CD14-positive monocyte (primary cell): ENCODE measurements at regions not wholly inside any gene's neighbourhood (a gene's known extent, or its start where the extent isn't known, plus 50 kb on each side); places are given as distances from the start of the nearest gene placed in this dataset.

ENCODE experiments used
- DNase-seq, 3 donors: peaks; one replicate each; pipeline ENCODE4 v3.0.0-alpha.2; 2011 to 2022
- H2AFZ ChIP-seq: 2 replicates; pipeline ENCODE4 v1.6.0; 2012; ENCODE audit warnings: mild to moderate bottlenecking, low read depth, low read length, inconsistent platforms; ENCODE audit not compliant: insufficient read depth, poor library complexity, severe bottlenecking
- H3K27ac ChIP-seq, 2 donors: 1 replicate in 1 of 2; 2 replicates in 1 of 2; pipeline ENCODE4 v1.5.1; 2012 to 2013; ENCODE audit warnings: low read length in 2 of 2, control low read depth in 1 of 2, inconsistent platforms in 1 of 2, low read depth in 1 of 2, mild to moderate bottlenecking in 1 of 2
- H3K27me3 ChIP-seq, 2 donors: one replicate each; pipeline versions ENCODE4 v1.6.0 to v1.6.1; 2011 to 2013; ENCODE audit warnings: low read length in 2 of 2; ENCODE audit not compliant: control insufficient read depth in 2 of 2, insufficient read depth in 2 of 2
- H3K36me3 ChIP-seq, 2 donors: replicated peaks in 1 of 2; 1 replicate in 1 of 2; 2 replicates in 1 of 2; pipeline versions ENCODE4 v1.5.1 to v1.6.1; 2012 to 2013; ENCODE audit warnings: low read length in 2 of 2, control low read depth in 1 of 2, inconsistent platforms in 1 of 2, mild to moderate bottlenecking in 1 of 2; ENCODE audit not compliant: insufficient read depth in 2 of 2, control insufficient read depth in 1 of 2
- H3K4me1 ChIP-seq, 2 donors: 1 replicate in 1 of 2; 2 replicates in 1 of 2; pipeline versions ENCODE4 v1.5.1 to v1.6.1; 2012 to 2013; ENCODE audit warnings: low read length in 2 of 2, control low read depth in 1 of 2, inconsistent platforms in 1 of 2, mild to moderate bottlenecking in 1 of 2, moderate library complexity in 1 of 2; ENCODE audit not compliant: insufficient read depth in 2 of 2, control insufficient read depth in 1 of 2
- H3K4me2 ChIP-seq: replicated peaks from 2 replicates; pipeline ENCODE3; 2012; ENCODE audit warnings: low read length, moderate library complexity, mild to moderate bottlenecking; ENCODE audit not compliant: poor library complexity, severe bottlenecking; ENCODE audit errors: extremely low read depth
- H3K4me3 ChIP-seq, 3 experiments: fragments of 200-600 bp in 1 of 3; sonication (generic) in 1 of 3; replicated peaks in 1 of 3; 1 replicate in 2 of 3; 2 replicates in 1 of 3; pipeline ENCODE4 v1.5.1; 2011 to 2013; ENCODE audit warnings: low read length in 3 of 3, mild to moderate bottlenecking in 3 of 3, control low read depth in 2 of 3, low read depth in 2 of 3, inconsistent platforms in 1 of 3, moderate library complexity in 1 of 3
- H3K79me2 ChIP-seq: 2 replicates; pipeline ENCODE4 v1.6.0; 2012; ENCODE audit warnings: mild to moderate bottlenecking, control low read depth, inconsistent platforms, low read length, moderate library complexity; ENCODE audit not compliant: insufficient read depth
- H3K9ac ChIP-seq: 2 replicates; pipeline ENCODE4 v1.6.0; 2017; ENCODE audit warnings: low read length, mild to moderate bottlenecking; ENCODE audit not compliant: insufficient read depth, poor library complexity, severe bottlenecking
- H3K9me3 ChIP-seq, 2 donors: replicated peaks in 1 of 2; 1 replicate in 1 of 2; 2 replicates in 1 of 2; pipeline versions ENCODE4 v1.5.1 to v1.6.1; 2012 to 2013; ENCODE audit warnings: low read length in 2 of 2, control low read depth in 1 of 2; ENCODE audit not compliant: control insufficient read depth in 1 of 2, insufficient read depth in 1 of 2
- H4K20me1 ChIP-seq: 2 replicates; pipeline ENCODE4 v1.6.0; 2012; ENCODE audit warnings: mild to moderate bottlenecking, low read length, control low read depth, moderate library complexity; ENCODE audit not compliant: insufficient read depth
- H3K27ac Mint-ChIP-seq, 7 donors: one replicate each; pipeline ENCODE4 v1.8.0; 2020; ENCODE audit warnings: mild to moderate bottlenecking in 7 of 7, mixed read lengths in 7 of 7, moderate library complexity in 6 of 7, inconsistent platforms in 2 of 7
- H3K27me3 Mint-ChIP-seq, 3 donors: one replicate each; pipeline ENCODE4 v1.8.0; 2021 to 2022; ENCODE audit warnings: low read depth in 3 of 3, mild to moderate bottlenecking in 3 of 3, mixed read lengths in 3 of 3, moderate library complexity in 3 of 3, inconsistent platforms in 1 of 3
- H3K36me3 Mint-ChIP-seq, 2 donors: one replicate each; pipeline ENCODE4 v1.8.0; 2020; ENCODE audit warnings: mixed read lengths in 2 of 2, inconsistent platforms in 1 of 2, mild to moderate bottlenecking in 1 of 2
- H3K4me1 Mint-ChIP-seq: one replicate; pipeline ENCODE4 v1.8.0; 2020; ENCODE audit warnings: mild to moderate bottlenecking, mixed read lengths
- H3K4me3 Mint-ChIP-seq, 2 donors: one replicate each; pipeline ENCODE4 v1.8.0; 2020; ENCODE audit warnings: mild to moderate bottlenecking in 2 of 2, mixed read lengths in 2 of 2, moderate library complexity in 1 of 2
- H3K9me3 Mint-ChIP-seq, 7 donors: one replicate each; pipeline ENCODE4 v1.8.0; 2020 to 2022; ENCODE audit warnings: mixed read lengths in 7 of 7, mild to moderate bottlenecking in 6 of 7, moderate library complexity in 6 of 7, inconsistent platforms in 2 of 7
- CTCF ChIP-seq: fragments of 200-600 bp; IDR thresholded peaks from one replicate; pipeline ENCODE4 v1.8.0; 2022; ENCODE audit warnings: antibody characterized with exemption, mild to moderate bottlenecking
- WGBS: methylation state at CpG from one replicate; pipeline ENCODE4 v1.1.5; 2013; ENCODE audit warnings: missing lambda C conversion rate; ENCODE audit not compliant: insufficient coverage; 5-methylcytosine and 5-hydroxymethylcytosine counted together
- intact Hi-C, 2 donors: fragments of 100-400 bp; cut with micrococcal nuclease; formaldehyde crosslinking; loops; one replicate each; pipeline versions ENCODE4 v1.15.0 to v1.15.1; 2023

GRCh38 chr4:148680884-148681283 lies 238.7 kb upstream of the NR3C2 start:
- no CpG with 5 or more reads among the region's 2 CpGs for WGBS
- Mint-ChIP-seq H3K4me3 (no peak overlapping the region), H3K4me1 (no peaks in the 10 kb centered on the region), H3K9me3 (peaks cover 0 to 10% (median 3%) of the 10 kb centered on the region in 7 donors), H3K36me3 (no peaks in the 10 kb centered on the region), H3K27ac (no peak overlapping the region), H3K27me3 (no peaks in the 10 kb centered on the region)
- Histone ChIP-seq H4K20me1 (no peaks in the 10 kb centered on the region), H3K9ac (no peak overlapping the region), H3K4me3 (no peak overlapping the region), H3K4me2 (no peak overlapping the region), H3K27me3 (no peaks in the 10 kb centered on the region), H3K36me3 (no peaks in the 10 kb centered on the region), H3K9me3 (no peaks in the 10 kb centered on the region), H2AFZ (no peak overlapping the region), H3K4me1 (no peaks in the 10 kb centered on the region), H3K79me2 (no peaks in the 10 kb centered on the region), H3K27ac (no peak overlapping the region)
- intact Hi-C loops = no loop called here
- no peak for TF ChIP-seq CTCF
- DNase-seq = no peak

- Histone ChIP-seq H3K4me2 (no peak overlapping the region), H3K4me1 (no peaks in the 10 kb centered on the region), H3K27me3 (no peaks in the 10 kb centered on the region), H4K20me1 (no peaks in the 10 kb centered on the region), H3K36me3 (no peaks in the 10 kb centered on the region), H3K27ac (no peak overlapping the region), H3K9me3 (peaks cover 0 to 3% of the 10 kb centered on the region in 2 donors), H3K9ac (no peak overlapping the region), H3K4me3 (no peak overlapping the region), H3K79me2 (no peaks in the 10 kb centered on the region), H2AFZ (no peak overlapping the region)
- no peak overlapping the region for H3K27ac Mint-ChIP-seq
- no peak for DNase-seq
- H3K4me1 Mint-ChIP-seq = no peaks in the 10 kb centered on the region
- no peaks in the 10 kb centered on the region for H3K36me3 Mint-ChIP-seq
- no peak overlapping the region for H3K4me3 Mint-ChIP-seq
- no peak for TF ChIP-seq CTCF
- intact Hi-C loops = no loop called here
- peaks cover 0 to 10% (median 0%) of the 10 kb centered on the region in 7 donors for H3K9me3 Mint-ChIP-seq
- no peaks in the 10 kb centered on the region for H3K27me3 Mint-ChIP-seq
These were observed 234.1 kb upstream of the NR3C2 start for GRCh38 chr4:148676344-148676743.
